HG03432 (cell line): ENCODE measurements at regions not wholly inside any gene's neighbourhood (a gene's known extent, or its start where the extent isn't known, plus 50 kb on each side); places are given as distances from the start of the nearest gene placed in this dataset.

Experiments
- ATAC-seq: cut with Tn5 transposase; IDR thresholded peaks from one replicate; pipeline ENCODE4 v1.9.1; 2021; ENCODE audit warnings: mild to moderate bottlenecking, moderate library complexity; ENCODE audit not compliant: unreplicated experiment

- no peak for ATAC-seq
Measured at GRCh38 chr7:89401099-89401498, 605.6 kb upstream of the TEX47 start.

DNA sequence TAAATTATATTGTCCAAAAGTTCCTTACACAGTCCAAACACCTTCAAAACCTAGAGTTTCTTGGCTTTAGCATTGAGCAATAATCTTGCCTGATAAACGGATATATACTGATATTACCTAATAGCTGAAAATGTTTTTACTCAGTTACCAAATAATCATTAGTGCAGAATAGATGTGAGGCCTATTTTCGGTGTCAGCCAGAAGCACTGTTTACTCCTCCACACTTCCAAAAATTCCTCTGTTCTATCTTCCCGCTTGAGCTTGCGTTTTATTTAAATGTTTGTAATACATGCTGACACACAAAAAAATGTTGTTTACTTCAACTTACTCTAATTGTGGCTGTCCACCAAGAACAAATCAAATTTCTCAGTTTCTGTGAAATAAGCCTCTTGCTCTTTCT lies 606.2 kb upstream of the TEX47 start:
- no peak for ATAC-seq

GRCh38 chr7:89451911-89452310 lies 656.4 kb upstream of the TEX47 start:
- no peak for ATAC-seq

GRCh38 chr7:89456556-89456955 lies 661.0 kb upstream of the TEX47 start:
- ATAC-seq = no peak

DNA sequence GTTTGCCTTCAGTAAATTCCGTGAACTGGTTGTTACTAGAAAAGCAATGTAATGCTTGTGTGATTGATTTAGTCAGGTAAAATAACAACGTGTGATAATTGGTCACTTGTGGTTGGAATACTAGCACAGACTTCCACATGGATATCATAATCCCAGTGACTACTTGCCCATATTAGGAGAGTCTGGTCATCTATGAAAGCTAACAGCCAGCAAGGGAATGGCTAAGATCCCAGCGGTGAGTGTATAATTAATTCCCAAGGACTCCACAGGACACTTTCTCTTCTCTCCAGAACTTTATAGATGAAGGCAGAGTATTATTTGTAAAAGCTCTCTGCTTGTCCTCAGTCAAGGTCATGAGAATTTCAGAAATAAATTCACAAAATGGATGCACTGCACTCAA lies 662.6 kb upstream of the TEX47 start:
- no peak for ATAC-seq

GRCh38 chr7:89474456-89474855 lies 678.9 kb upstream of the TEX47 start:
- no peak for ATAC-seq

- ATAC-seq = no peak
Measured at GRCh38 chr7:89477991-89478390, 676.3 kb upstream of the STEAP1 start.

DNA sequence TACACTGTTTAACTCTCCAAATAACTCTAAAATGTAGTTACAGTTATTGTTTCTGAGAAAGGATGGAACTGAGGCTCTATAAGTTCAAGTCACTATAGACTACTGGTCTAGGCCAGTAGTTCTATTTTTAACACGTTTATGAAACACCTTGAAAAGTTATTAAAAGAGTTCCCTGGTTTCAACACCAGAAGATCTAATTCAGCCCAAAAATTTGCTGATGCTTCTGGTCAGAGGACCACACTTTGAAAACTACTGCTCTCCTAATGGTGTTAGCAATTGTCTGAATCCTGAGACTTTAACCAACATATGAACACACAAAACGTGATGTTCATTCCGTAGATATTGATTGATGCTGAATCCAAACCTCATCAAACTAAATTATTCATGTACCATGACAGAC lies 658.6 kb upstream of the STEAP1 start:
- ATAC-seq = no peak

DNA sequence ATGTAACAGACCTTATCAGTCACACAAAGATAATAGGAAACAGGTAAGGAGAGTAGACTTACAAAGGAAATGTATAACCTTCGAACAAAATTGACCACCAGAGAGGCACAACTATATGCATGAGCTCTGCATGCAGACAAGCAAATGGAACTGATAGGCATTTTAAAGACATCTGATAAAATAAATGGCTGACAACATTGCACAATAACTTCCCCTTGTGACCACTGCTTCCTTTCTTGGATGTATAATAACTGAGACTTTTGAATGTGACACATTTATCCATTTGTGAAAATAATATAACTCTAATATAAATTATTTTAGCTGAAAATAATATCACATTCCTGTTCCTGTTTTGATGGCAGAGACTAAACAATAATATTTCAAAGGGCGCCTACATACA lies 654.2 kb upstream of the STEAP1 start:
- no peak for ATAC-seq

- ATAC-seq = no peak
Measured at GRCh38 chr7:89503281-89503680, 651.0 kb upstream of the STEAP1 start.

DNA sequence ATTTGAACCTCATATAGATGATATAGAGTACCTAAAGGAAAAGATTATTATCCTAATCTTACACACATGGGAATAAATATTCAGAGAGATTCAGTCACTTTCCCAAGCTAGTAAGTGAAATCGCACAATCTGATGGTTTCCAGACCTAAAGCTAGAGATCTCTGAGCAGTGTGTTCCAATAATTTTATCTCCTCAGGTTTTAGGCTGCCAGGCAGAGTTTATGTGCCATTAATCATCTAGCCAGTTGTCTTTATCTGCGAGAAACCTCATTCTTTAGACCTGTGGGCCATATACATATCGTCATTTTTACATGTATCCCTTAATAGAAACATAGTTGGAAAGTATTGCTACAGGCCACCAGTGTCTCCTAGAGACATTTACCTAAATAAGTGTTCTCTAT lies 647.2 kb upstream of the STEAP1 start:
- no peak for ATAC-seq

- ATAC-seq = no peak
Measured at GRCh38 chr7:89511900-89512299, 642.4 kb upstream of the STEAP1 start.

- no peak for ATAC-seq
Measured at GRCh38 chr7:89514970-89515369, 639.3 kb upstream of the STEAP1 start.

DNA sequence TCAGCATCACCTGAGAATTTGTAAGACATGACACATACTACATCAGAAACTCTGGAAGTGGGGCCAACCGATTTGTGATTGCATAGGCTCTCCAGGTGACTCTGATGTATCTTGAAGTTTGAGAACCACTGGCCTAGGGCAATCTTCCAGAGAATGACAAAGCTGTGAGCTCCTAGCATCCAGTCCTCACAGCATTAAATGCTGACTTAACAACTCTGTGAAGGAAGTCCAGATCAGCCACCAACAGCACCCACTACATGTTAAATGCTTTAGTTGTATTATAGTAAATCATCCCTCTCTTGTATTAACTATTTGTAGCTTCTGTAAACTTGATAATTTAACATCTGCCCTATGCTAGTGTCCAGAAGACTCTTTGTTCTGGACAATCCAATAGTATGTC lies 636.5 kb upstream of the STEAP1 start:
- ATAC-seq = no peak

GRCh38 chr7:89549768-89550167 lies 604.5 kb upstream of the STEAP1 start:
- no peak for ATAC-seq

GRCh38 chr7:89554209-89554608 lies 600.1 kb upstream of the STEAP1 start:
- ATAC-seq = no peak

DNA sequence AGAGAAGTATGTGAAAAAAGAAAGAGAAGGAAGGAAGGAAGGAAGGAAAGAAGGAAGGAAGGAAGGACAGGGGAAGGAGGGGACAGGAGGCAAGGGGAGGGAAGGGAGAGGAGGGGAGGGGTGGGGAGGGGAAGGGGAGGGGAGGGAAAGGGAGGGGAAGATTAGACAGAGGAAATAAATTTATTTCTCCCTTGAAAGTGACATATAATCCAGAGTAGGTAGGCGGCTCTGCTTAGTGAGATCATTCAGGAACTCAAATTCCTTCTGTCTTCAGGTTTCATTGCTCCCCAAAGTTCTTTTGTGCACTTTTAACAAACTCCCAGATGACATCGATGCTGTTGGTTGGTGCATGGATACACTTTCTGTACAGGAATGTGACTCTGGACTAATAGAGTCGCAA lies 594.7 kb upstream of the STEAP1 start:
- no peak for ATAC-seq

- ATAC-seq = no peak
Measured at GRCh38 chr7:89563597-89563996, 590.7 kb upstream of the STEAP1 start.

DNA sequence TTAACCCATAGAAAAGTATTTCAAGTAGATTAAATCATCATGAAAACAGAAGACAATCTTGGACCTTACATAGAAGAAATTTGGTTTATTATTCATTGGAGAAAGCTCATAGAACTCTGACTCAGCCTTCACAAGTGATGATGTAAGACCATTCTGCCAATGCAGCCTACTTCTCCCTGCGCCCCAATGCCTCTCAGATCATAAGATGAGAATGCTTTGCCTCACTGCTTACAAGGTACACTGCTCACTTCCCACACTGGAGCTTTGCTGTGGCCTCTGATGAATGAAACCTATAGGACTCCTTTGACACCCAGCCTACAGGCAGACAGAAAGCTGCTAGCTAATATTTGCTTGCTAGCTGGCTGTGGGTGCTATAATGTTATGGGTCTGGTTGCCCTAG lies 569.4 kb upstream of the STEAP1 start:
- no peak for ATAC-seq

- no peak for ATAC-seq
Measured at GRCh38 chr7:89593125-89593524, 561.1 kb upstream of the STEAP1 start.

DNA sequence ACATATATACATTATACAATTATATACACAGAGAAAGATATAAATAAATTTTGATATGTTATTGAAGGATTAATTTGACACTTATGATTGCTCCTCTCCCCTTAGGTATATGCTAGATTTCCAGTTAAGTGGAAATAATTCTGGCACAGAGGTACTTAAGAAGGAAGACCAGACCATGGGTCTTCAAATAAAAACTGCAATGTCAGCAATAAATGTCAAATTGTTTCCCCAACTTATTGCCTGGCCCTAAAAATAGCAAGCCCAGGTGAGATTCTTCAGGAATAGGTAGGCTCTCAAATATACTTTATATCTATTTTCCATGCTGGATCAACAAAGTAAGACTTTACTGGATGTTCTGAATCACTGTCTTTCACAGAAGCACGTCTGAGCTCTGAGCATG lies 551.3 kb upstream of the STEAP1 start:
- no peak for ATAC-seq

- ATAC-seq = no peak
Measured at GRCh38 chr7:89605362-89605761, 548.9 kb upstream of the STEAP1 start.

DNA sequence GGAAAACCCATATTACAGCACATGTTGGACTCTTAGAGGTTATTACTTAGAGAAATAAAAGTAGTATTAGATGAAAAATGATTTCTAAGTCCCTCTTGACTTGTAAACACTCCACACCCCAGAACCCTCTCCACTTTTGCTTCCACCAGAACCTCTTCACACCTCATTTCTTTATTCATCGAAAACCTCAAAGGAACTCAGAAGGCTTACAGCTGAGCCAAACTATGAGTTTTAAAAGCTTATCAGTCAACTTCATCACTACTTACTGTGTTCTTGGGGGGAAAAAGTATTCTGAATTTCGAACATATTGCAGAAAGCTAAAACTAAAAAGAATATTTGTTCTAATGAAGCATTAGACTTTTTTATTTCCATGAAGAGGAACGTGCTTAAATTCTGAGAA lies 547.8 kb upstream of the STEAP1 start:
- no peak for ATAC-seq

- no peak for ATAC-seq
Measured at GRCh38 chr7:89607792-89608191, 546.5 kb upstream of the STEAP1 start.
